Heart left ventricle (tissue), 13 donors: ENCODE measurements at regions not wholly inside any gene's neighbourhood (a gene's known extent, or its start where the extent isn't known, plus 50 kb on each side); places are given as distances from the start of the nearest gene placed in this dataset.

Experiments used
- CTCF ChIP-seq, 12 donors: fragments of 200-600 bp; sonication (generic) in 4 of 12; IDR thresholded peaks; one replicate each; pipeline versions ENCODE4 v1.5.0 to v1.8.0; 2018 to 2022; ENCODE audit warnings: antibody characterized with exemption in 12 of 12, mild to moderate bottlenecking in 5 of 12
- POLR2A ChIP-seq, 2 donors: fragments of 450-650 bp; IDR thresholded peaks; one replicate each; pipeline ENCODE4 v1.6.1; 2017; ENCODE audit warnings: antibody characterized with exemption in 2 of 2, mild to moderate bottlenecking in 2 of 2, moderate library complexity in 2 of 2
- donor health status: ischemic (EF 13 %, LVEDD 7.1; RV severe dilation, severe dysfunction).
- donor health status: DM: no; HTN: yes; CAD: no.
- donor health status: DM: no; HTN: no; CAD: no.
- donor health status: ischemic (EF 25% LVEDD 6.9; RV normal size, moderate dysfunction).
- donor health status: ischemic (EF 25% LVEDD 5.7; RV mildly dilated, moderate dysfunction).
- donor health status: ischemic (EF 35%, LVEDD 5.7; RV mildly dilated, moderate dysfunction).
- donor health status: nonischemic (EF 11% LVEDD 7.7; RV severe dilation, severe dysfunction).
- donor health status: DM: yes; HTN: yes; CAD: no.
- donor health status: PGD.
- donor health status: ischemic (EF 29% LVEDD 5.4; RV normal size, mild dysfunction).
- donor health status: nonischemic (EF 23%, LVEDD 6.1; RV moderate dilation, normal function).

GRCh38 chr10:85535926-85536325 is 830.7 kb downstream of the GRID1 start:
- TF ChIP-seq CTCF (IDR thresholded peaks at IDR 0.05) (no peak), POLR2A (IDR thresholded peaks at IDR 0.05) (no peak)
